GM06990 (cell line): ENCODE measurements at regions not wholly inside any gene's neighbourhood (a gene's known extent, or its start where the extent isn't known, plus 50 kb on each side); places are given as distances from the start of the nearest gene placed in this dataset.
"Not testable (repeated sequence)": the region's sequence is repeated elsewhere in the genome, so short reads cannot be mapped to it uniquely, and the experiment has no call there.

Experiments
- DNase-seq: peaks from one replicate; pipeline ENCODE4 v3.0.0-alpha.2; 2011; ENCODE audit not compliant: insufficient read length; ENCODE audit errors: extremely low read depth
- H3K27me3 ChIP-seq: replicated peaks from 2 replicates; pipeline ENCODE4 v1.6.0; 2011; ENCODE audit warnings: low read length; ENCODE audit not compliant: control insufficient read depth, insufficient read depth
- H3K36me3 ChIP-seq: 2 replicates; pipeline ENCODE4 v1.5.1; 2011; ENCODE audit warnings: low read length; ENCODE audit not compliant: control insufficient read depth, insufficient read depth
- H3K4me3 ChIP-seq: replicated peaks from 2 replicates; pipeline ENCODE4 v1.5.1; 2011; ENCODE audit warnings: low read depth, mild to moderate bottlenecking, control low read depth, low read length
- TF ChIP-seq, protein P1 (sequence below): IDR thresholded peaks from 2 replicates; pipeline ENCODE4 v1.5.1; 2011; ENCODE audit warnings: low read length, control low read depth, mild to moderate bottlenecking, inconsistent platforms; ENCODE audit not compliant: insufficient read depth, poor library complexity, severe bottlenecking

DNA sequence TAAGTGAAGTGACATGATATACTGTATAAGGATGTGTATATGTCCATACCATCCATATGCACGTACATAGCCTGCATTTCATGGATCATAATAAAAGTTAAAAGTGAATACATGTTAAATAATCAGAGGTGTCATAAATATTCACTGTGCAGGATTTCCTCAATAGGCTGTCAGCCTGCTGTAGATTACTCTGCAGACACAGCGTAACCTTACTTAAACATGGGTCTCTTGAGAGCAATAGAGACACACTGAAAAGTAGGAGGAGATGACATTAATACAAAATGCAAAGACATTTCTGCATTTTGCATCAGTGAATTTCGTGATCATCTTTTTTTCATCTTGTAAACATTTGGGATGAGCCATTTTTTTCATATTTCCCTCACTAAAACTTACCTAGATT lies 955.2 kb upstream of the DIAPH2 start:
- DNase-seq = no peak
- no peaks in the 10 kb centered on the region for H3K36me3 ChIP-seq
- H3K4me3 ChIP-seq = no peak overlapping the region
- H3K27me3 ChIP-seq = no peaks in the 10 kb centered on the region
- TF ChIP-seq, protein P1, sequence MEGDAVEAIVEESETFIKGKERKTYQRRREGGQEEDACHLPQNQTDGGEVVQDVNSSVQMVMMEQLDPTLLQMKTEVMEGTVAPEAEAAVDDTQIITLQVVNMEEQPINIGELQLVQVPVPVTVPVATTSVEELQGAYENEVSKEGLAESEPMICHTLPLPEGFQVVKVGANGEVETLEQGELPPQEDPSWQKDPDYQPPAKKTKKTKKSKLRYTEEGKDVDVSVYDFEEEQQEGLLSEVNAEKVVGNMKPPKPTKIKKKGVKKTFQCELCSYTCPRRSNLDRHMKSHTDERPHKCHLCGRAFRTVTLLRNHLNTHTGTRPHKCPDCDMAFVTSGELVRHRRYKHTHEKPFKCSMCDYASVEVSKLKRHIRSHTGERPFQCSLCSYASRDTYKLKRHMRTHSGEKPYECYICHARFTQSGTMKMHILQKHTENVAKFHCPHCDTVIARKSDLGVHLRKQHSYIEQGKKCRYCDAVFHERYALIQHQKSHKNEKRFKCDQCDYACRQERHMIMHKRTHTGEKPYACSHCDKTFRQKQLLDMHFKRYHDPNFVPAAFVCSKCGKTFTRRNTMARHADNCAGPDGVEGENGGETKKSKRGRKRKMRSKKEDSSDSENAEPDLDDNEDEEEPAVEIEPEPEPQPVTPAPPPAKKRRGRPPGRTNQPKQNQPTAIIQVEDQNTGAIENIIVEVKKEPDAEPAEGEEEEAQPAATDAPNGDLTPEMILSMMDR = no peak

DNA sequence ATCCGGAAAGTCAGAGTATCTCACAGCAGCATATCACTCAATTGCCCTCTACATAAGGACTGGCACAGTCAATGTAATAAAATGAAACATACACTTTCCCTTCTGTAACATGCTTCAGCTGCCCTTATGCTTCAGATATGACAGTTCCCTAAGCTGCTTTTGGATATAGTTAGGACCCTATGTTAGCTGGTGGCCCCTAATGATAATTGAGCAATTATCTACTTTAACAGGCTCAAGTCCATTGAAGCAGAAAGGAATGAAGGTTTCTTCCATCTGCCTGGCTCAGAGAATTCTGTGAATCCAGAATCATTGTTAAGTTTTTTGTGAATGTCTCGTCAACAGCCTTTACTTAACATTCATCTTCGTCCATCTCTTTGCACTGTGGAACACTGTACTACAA lies 951.2 kb upstream of the DIAPH2 start:
- TF ChIP-seq, protein P1 = no peak
- H3K27me3 ChIP-seq = no peaks in the 10 kb centered on the region
- H3K4me3 ChIP-seq = no peak overlapping the region
- no peaks in the 10 kb centered on the region for H3K36me3 ChIP-seq
- DNase-seq = no peak

DNA sequence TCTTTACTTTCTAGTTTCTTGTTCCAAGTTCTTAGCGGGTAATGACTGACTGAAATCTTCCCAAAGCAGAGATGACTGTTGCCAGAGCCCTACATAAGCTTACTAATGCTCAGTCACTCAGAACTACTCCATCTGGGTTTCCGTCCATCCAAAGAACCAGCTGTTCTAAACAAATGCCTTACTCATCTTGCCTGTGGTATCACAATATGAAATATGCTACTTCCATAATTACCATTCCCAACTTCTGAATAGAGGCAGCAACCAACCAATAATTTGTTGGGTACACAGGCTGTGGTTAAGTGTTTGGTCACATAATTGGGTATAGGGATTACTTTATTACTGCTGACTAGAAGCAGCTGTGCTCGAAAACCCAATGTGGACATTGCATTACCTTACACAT lies 930.2 kb upstream of the DIAPH2 start:
- DNase-seq = no peak
- TF ChIP-seq, protein P1 = no peak
- no peaks in the 10 kb centered on the region for H3K27me3 ChIP-seq

GRCh38 chrX:95760356-95760755 lies 924.3 kb upstream of the DIAPH2 start:
- Histone ChIP-seq H3K36me3 (no peaks in the 10 kb centered on the region), H3K4me3 (no peak overlapping the region), H3K27me3 (no peaks in the 10 kb centered on the region)
- no peak for DNase-seq
- TF ChIP-seq, protein P1 = no peak

More for the DNA sequence above, 930.2 kb upstream of the DIAPH2 start:
- H3K4me3 ChIP-seq = no peak overlapping the region
- H3K36me3 ChIP-seq = no peaks in the 10 kb centered on the region

GRCh38 chrX:95762716-95763115 lies 921.9 kb upstream of the DIAPH2 start:
- DNase-seq = no peak
- no peaks in the 10 kb centered on the region for H3K36me3 ChIP-seq
- TF ChIP-seq, protein P1 = peak; percentile 29
- H3K27me3 ChIP-seq = no peaks in the 10 kb centered on the region
- H3K4me3 ChIP-seq = no peak overlapping the region

DNA sequence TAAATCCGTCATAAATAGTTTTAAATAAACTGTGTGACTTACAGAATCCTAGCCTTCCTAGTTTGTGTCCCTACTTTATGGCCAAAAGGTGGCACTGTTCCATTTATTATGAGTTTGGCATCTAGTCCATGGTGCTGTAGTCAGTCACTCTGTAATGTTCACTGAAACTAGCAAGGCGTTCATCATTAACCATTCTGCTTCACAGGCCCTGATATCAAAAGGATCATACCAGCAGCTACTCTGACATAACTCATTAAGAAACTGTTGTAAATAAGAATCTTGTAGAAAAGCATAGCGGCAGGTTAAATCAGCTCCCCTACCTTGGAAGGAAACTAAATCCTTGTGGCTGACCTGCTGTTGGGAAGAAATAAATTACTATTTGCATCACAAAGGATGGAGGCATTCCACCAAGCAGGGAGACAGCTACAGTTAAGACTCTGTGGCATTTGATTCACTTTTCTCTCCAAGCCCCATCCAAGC lies 919.6 kb upstream of the DIAPH2 start:
- H3K27me3 ChIP-seq = no peaks in the 10 kb centered on the region
- DNase-seq = no peak
- no peaks in the 10 kb centered on the region for H3K36me3 ChIP-seq
- TF ChIP-seq, protein P1 = peak; percentile 37
- no peak overlapping the region for H3K4me3 ChIP-seq

DNA sequence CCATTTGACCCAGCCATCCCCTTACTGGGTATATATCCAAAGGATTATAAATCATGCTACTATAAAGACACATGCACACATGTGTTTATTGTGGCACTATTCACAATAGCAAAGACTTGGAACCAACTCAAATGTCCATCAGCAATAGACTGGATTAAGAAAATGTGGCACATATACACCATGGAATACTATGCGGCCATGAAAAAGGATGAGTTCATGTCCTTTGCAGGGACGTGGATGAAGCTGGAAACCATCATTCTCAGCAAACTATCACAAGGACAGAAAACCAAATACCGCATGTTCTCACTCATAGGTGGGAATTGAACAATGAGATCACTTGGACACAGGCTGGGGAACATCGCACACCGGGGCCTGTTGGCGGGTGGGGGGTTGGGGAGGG lies 913.4 kb upstream of the DIAPH2 start:
- H3K36me3 ChIP-seq, H3K4me3 ChIP-seq, H3K27me3 ChIP-seq, DNase-seq: not testable (repeated sequence)
